SK-N-MC (cell line): ENCODE measurements at regions not wholly inside any gene's neighbourhood (a gene's known extent, or its start where the extent isn't known, plus 50 kb on each side); places are given as distances from the start of the nearest gene placed in this dataset.

Experiments
- EZH2 ChIP-seq: fragments of 200-600 bp; sonication (generic); IDR thresholded peaks from one replicate; pipeline ENCODE4 v1.6.1; 2017; ENCODE audit warnings: antibody characterized with exemption
- FOXP2 ChIP-seq: optimal IDR thresholded peaks from 2 replicates; pipeline ENCODE3; 2011; ENCODE audit warnings: mild to moderate bottlenecking, moderate library complexity; ENCODE audit not compliant: insufficient read depth; ENCODE audit errors: extremely low read length, control extremely low read depth
- POLR2AphosphoS5 ChIP-seq: IDR thresholded peaks from 2 replicates; pipeline ENCODE4 v1.6.1; 2012; ENCODE audit warnings: mild to moderate bottlenecking, low read depth, low read length, borderline replicate concordance

- TF ChIP-seq POLR2AphosphoS5 (no peak), EZH2 (no peak), FOXP2 (no peak)
Measured at GRCh38 chr2:147027436-147027835, 817.4 kb upstream of the ACVR2A start.
